Sigmoid colon (tissue), 4 donors: ENCODE measurements at regions not wholly inside any gene's neighbourhood (a gene's known extent, or its start where the extent isn't known, plus 50 kb on each side); places are given as distances from the start of the nearest gene placed in this dataset.

Source experiments
- CTCF ChIP-seq, 4 experiments: fragments of 450-650 bp in 3 of 4; fragments of 200-600 bp in 1 of 4; IDR thresholded peaks; one replicate each; pipeline ENCODE4 v1.5.1; 2016 to 2019; ENCODE audit warnings: antibody characterized with exemption in 4 of 4, mild to moderate bottlenecking in 3 of 4, moderate library complexity in 2 of 4
- EP300 ChIP-seq, 4 donors: sonication (generic); formaldehyde crosslinking; IDR thresholded peaks; one replicate each; pipeline ENCODE4 v1.6.1; 2017; ENCODE audit warnings: antibody characterized with exemption in 4 of 4
- POLR2A ChIP-seq, 2 donors: fragments of 450-650 bp; IDR thresholded peaks; one replicate each; pipeline ENCODE4 v1.6.1; 2016; ENCODE audit warnings: antibody characterized with exemption in 2 of 2, mild to moderate bottlenecking in 2 of 2, moderate library complexity in 2 of 2

DNA sequence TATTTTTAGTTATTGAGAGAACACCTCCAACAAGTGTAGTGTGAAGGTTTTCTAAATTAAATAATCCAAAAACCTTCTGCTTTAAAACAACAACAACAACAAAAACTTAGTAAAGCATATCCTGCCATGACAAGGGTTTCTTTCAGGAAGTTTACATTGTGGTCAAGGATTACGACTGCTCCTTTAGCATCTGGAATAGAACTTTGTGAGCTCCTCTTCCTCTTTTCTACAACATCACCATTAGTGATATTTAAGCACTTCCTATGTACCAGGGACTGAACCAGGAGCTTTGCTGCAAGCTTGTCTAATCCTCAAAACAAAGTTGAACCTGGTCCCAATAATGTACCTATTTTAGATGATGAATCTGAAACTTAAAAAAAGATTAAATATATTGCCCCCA lies 315.4 kb upstream of the KITLG start:
- TF ChIP-seq POLR2A (IDR thresholded peaks at IDR 0.05) (no peak), CTCF (IDR thresholded peaks at IDR 0.05) (no peak), EP300 (IDR thresholded peaks at IDR 0.05) (no peak)
